HG02870 (cell line): ENCODE measurements at regions not wholly inside any gene's neighbourhood (a gene's known extent, or its start where the extent isn't known, plus 50 kb on each side); places are given as distances from the start of the nearest gene placed in this dataset.
"Not testable (repeated sequence)": the region's sequence is repeated elsewhere in the genome, so short reads cannot be mapped to it uniquely, and the experiment has no call there.

Source experiments
- ATAC-seq: cut with Tn5 transposase; IDR thresholded peaks from one replicate; pipeline ENCODE4 v1.9.1; 2021; ENCODE audit warnings: mild to moderate bottlenecking, moderate library complexity; ENCODE audit not compliant: unreplicated experiment

- no peak for ATAC-seq
Measured at GRCh38 chrX:1060562-1060960, 151.9 kb downstream of the CRLF2 start.

GRCh38 chrX:1059576-1060561, 152.6 kb downstream of the CRLF2 start:
- no peak for ATAC-seq

GRCh38 chrX:1053600-1053999, 158.8 kb downstream of the CRLF2 start:
- ATAC-seq = not testable (repeated sequence)

GRCh38 chrX:1053072-1053471, 159.4 kb downstream of the CRLF2 start:
- ATAC-seq = no peak

GRCh38 chrX:1052021-1052420, 160.4 kb downstream of the CRLF2 start:
- no peak for ATAC-seq

- ATAC-seq = no peak
Measured at GRCh38 chrX:1051421-1051820, 161.0 kb downstream of the CRLF2 start.

- ATAC-seq = no peak
Measured at GRCh38 chrX:1045680-1046314, 166.7 kb downstream of the CRLF2 start.

- no peak for ATAC-seq
Measured at GRCh38 chrX:1041091-1041490, 171.4 kb downstream of the CRLF2 start.

- ATAC-seq = not testable (repeated sequence)
Measured at GRCh38 chrX:1035931-1036330, 176.5 kb downstream of the CRLF2 start.

GRCh38 chrX:1035206-1035605, 177.2 kb downstream of the CRLF2 start:
- no peak for ATAC-seq

- no peak for ATAC-seq
Measured at GRCh38 chrX:1034717-1035116, 177.7 kb downstream of the CRLF2 start.

GRCh38 chrX:1031521-1032430, 180.7 kb downstream of the CRLF2 start:
- ATAC-seq = no peak

GRCh38 chrX:1029494-1029893, 183.0 kb downstream of the CRLF2 start:
- ATAC-seq = no peak

- ATAC-seq = no peak
Measured at GRCh38 chrX:1027680-1028079, 184.8 kb downstream of the CRLF2 start.

GRCh38 chrX:1027133-1027532, 185.3 kb downstream of the CRLF2 start:
- ATAC-seq = no peak

GRCh38 chrX:1026263-1027015, 186.0 kb downstream of the CRLF2 start:
- no peak for ATAC-seq

- no peak for ATAC-seq
Measured at GRCh38 chrX:1025413-1025812, 187.0 kb downstream of the CRLF2 start.

GRCh38 chrX:1023676-1024075, 188.8 kb downstream of the CRLF2 start:
- no peak for ATAC-seq

- ATAC-seq = not testable (repeated sequence)
Measured at GRCh38 chrX:1021314-1021993, 191.0 kb downstream of the CRLF2 start.
